GM18861 (cell line): ENCODE measurements at regions not wholly inside any gene's neighbourhood (a gene's known extent, or its start where the extent isn't known, plus 50 kb on each side); places are given as distances from the start of the nearest gene placed in this dataset.
"Not testable (repeated sequence)": the region's sequence is repeated elsewhere in the genome, so short reads cannot be mapped to it uniquely, and the experiment has no call there.

ENCODE experiments used
- ATAC-seq: cut with Tn5 transposase; IDR thresholded peaks from one replicate; pipeline ENCODE4 v1.9.1; 2021; ENCODE audit not compliant: unreplicated experiment

- no peak for ATAC-seq
Measured at GRCh38 chr5:33059081-33059480, 348.0 kb downstream of the NPR3 start.

- ATAC-seq, result no peak
Measured at GRCh38 chr5:33065131-33065530, 354.0 kb downstream of the NPR3 start.

GRCh38 chr5:33067291-33067690 is 356.2 kb downstream of the NPR3 start:
- ATAC-seq, result no peak

- no peak for ATAC-seq
Measured at GRCh38 chr5:33068786-33069185, 357.7 kb downstream of the NPR3 start.

- ATAC-seq, result no peak
Measured at GRCh38 chr5:33072296-33072695, 361.2 kb downstream of the NPR3 start.

GRCh38 chr5:33072726-33073125 is 361.6 kb downstream of the NPR3 start:
- ATAC-seq, result no peak

- ATAC-seq, result no peak
Measured at GRCh38 chr5:33073881-33074327, 362.8 kb downstream of the NPR3 start.

GRCh38 chr5:33074548-33074947 is 363.4 kb downstream of the NPR3 start:
- ATAC-seq, result no peak

- no peak for ATAC-seq
Measured at GRCh38 chr5:33075731-33076130, 364.6 kb downstream of the NPR3 start.

- ATAC-seq, result no peak
Measured at GRCh38 chr5:33079548-33079947, 361.2 kb upstream of the TARS1 start.

GRCh38 chr5:33080287-33080686 is 360.5 kb upstream of the TARS1 start:
- no peak for ATAC-seq

- no peak for ATAC-seq
Measured at GRCh38 chr5:33088176-33088575, 352.6 kb upstream of the TARS1 start.

- no peak for ATAC-seq
Measured at GRCh38 chr5:33091571-33092363, 349.0 kb upstream of the TARS1 start.

- no peak for ATAC-seq
Measured at GRCh38 chr5:33092719-33093118, 348.0 kb upstream of the TARS1 start.

GRCh38 chr5:33102551-33102950 is 338.2 kb upstream of the TARS1 start:
- no peak for ATAC-seq

GRCh38 chr5:33105521-33105941 is 335.2 kb upstream of the TARS1 start:
- no peak for ATAC-seq

- not testable (repeated sequence) for ATAC-seq
Measured at GRCh38 chr5:33110496-33110895, 330.3 kb upstream of the TARS1 start.

- ATAC-seq, result no peak
Measured at GRCh38 chr5:33114361-33114760, 326.4 kb upstream of the TARS1 start.

- ATAC-seq, result no peak
Measured at GRCh38 chr5:33115467-33115866, 325.3 kb upstream of the TARS1 start.

GRCh38 chr5:33118761-33119415 is 321.9 kb upstream of the TARS1 start:
- ATAC-seq, result no peak

- ATAC-seq, result no peak
Measured at GRCh38 chr5:33120671-33121070, 320.1 kb upstream of the TARS1 start.

- no peak for ATAC-seq
Measured at GRCh38 chr5:33129309-33129708, 311.5 kb upstream of the TARS1 start.
